A549 (cell line): ENCODE measurements at regions not wholly inside any gene's neighbourhood (a gene's known extent, or its start where the extent isn't known, plus 50 kb on each side); places are given as distances from the start of the nearest gene placed in this dataset.

Experiments
- EP300 ChIP-seq, 2 experiments: fragments of >200 bp; sonication (Bioruptor Twin); formaldehyde crosslinking; IDR thresholded peaks; 2 replicates in 1 of 2; 3 replicates in 1 of 2; pipeline ENCODE4 v1.6.1; 2016 to 2017
- JUNB ChIP-seq: fragments of >200 bp; sonication (Bioruptor Twin); formaldehyde crosslinking; IDR thresholded peaks from 2 replicates; pipeline ENCODE4 v1.6.1; 2016
- POLR2A ChIP-seq: IDR thresholded peaks from 2 replicates; pipeline ENCODE4 v1.6.1; 2012; ENCODE audit warnings: mild to moderate bottlenecking, low read length
- SREBF2 ChIP-seq: fragments of 450-650 bp; IDR thresholded peaks from 2 replicates; pipeline ENCODE4 v1.6.1; 2014; ENCODE audit warnings: mild to moderate bottlenecking, moderate library complexity

- TF ChIP-seq EP300 (IDR thresholded peaks at IDR 0.05) (no peak), JUNB (no peak), SREBF2 (no peak), POLR2A (no peak)
Measured at GRCh38 chr7:15888090-15888489, 201.6 kb upstream of the MEOX2 start.
